Left lung (tissue), 4 donors: ENCODE measurements at regions not wholly inside any gene's neighbourhood (a gene's known extent, or its start where the extent isn't known, plus 50 kb on each side); places are given as distances from the start of the nearest gene placed in this dataset.
A peak's percentile ranks its signal among the peaks of the same experiment; 100 is the strongest.

Experiments used
- ATAC-seq: fragments of 200-7000 bp; cut with Tn5 transposase; one replicate; pipeline ENCODE4 v1.9.1; 2020; ENCODE audit warnings: moderate library complexity
- DNase-seq, 4 donors: peaks; one replicate each; pipeline ENCODE4 v3.0.0-alpha.2; 2013 to 2020
- H3K27ac ChIP-seq, 2 donors: fragments of 200-600 bp; sonication (generic) in 1 of 2; one replicate each; pipeline versions ENCODE4 v1.5.0 to v1.8.0; 2020 to 2021
- H3K27me3 ChIP-seq, 2 donors: fragments of 200-600 bp; sonication (generic) in 1 of 2; one replicate each; pipeline versions ENCODE4 v1.5.0 to v1.8.0; 2020 to 2021
- H3K36me3 ChIP-seq, 2 donors: fragments of 200-600 bp; sonication (generic) in 1 of 2; one replicate each; pipeline versions ENCODE4 v1.5.0 to v1.8.0; 2020 to 2021
- H3K4me1 ChIP-seq, 2 donors: fragments of 200-600 bp; one replicate each; pipeline ENCODE4 v1.8.0; 2021
- H3K4me3 ChIP-seq, 2 donors: fragments of 200-600 bp; sonication (generic) in 1 of 2; one replicate each; pipeline versions ENCODE4 v1.5.0 to v1.8.0; 2020 to 2021; ENCODE audit warnings: mild to moderate bottlenecking in 1 of 2
- H3K9me3 ChIP-seq, 2 donors: fragments of 200-600 bp; sonication (generic) in 1 of 2; one replicate each; pipeline versions ENCODE4 v1.5.0 to v1.8.0; 2020 to 2021
- CTCF ChIP-seq, 2 donors: fragments of 200-600 bp; sonication (generic) in 1 of 2; IDR thresholded peaks; one replicate each; pipeline versions ENCODE4 v1.5.0 to v1.8.0; 2021; ENCODE audit warnings: antibody characterized with exemption in 2 of 2
- intact Hi-C, 2 donors: fragments of 100-400 bp; cut with DNase I; formaldehyde crosslinking; loops; one replicate each; pipeline versions ENCODE4 v1.11.2 to v1.14.2; 2022
- donor health status: DM: no; HTN: yes; CAD: no.
- donor health status: DM: no; HTN: no; CAD: no.

DNA sequence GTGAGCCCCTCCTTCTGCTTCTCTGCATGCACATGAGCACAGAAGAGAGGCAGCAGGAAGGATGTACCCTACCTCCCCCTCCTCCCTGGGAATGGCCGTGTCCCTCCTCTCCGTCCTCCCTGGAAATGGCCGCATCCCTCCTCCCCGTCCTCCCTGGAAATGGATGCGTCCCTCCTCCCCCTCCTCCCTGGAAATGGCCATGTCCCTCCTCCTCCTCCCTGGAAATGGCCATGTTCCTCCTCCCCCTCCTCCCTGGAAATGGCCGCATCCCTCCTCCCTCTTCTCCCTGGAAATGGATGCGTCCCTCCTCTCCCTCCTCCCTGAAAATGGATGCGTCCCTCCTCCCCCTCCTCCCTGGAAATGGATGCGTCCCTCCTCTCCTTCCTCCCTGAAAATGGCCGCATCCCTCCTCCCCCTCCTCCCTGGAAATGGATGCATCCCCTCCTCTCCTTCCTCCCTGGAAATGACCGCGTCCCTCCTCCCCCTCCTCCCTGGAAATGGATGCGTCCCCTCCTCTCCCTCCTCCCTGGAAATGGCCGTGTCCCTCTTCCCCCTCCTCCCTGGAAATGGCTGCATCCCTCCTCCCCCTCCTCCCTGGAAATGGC is 428.6 kb downstream of the AACS start:
- intact Hi-C loops = no loop called here
- TF ChIP-seq CTCF (IDR thresholded peaks at IDR 0.05) = no peak
- H3K36me3 ChIP-seq = no peaks in the 10 kb centered on the region
- H3K4me3 ChIP-seq = no peak overlapping the region
- no peaks in the 10 kb centered on the region for H3K9me3 ChIP-seq
- no peak for DNase-seq
- H3K27ac ChIP-seq = no peak overlapping the region
- no peak for ATAC-seq
- no peaks in the 10 kb centered on the region for H3K4me1 ChIP-seq
- no peaks in the 10 kb centered on the region for H3K27me3 ChIP-seq

DNA sequence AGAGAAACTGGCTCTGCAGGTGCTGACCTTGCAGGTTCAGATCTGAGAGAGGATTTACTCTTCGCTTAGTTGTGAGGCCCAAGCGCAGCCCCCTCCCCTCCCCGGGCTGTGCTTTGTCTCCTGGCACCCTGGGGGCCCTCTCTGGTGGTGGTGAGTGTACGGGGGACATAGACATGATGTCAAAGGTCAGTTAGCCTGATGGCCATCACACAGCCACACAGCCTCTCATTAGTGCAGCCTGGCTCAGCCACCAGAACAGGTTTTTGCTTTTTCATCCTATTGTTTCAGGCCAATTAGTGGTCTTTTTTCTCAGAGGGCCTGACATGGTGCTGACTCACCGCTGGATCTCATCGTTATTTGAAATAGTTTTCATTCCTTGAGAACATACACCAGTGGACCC is 437.9 kb downstream of the AACS start:
- Histone ChIP-seq H3K36me3 (no peaks in the 10 kb centered on the region), H3K9me3 (no peaks in the 10 kb centered on the region), H3K27me3 (no peaks in the 10 kb centered on the region), H3K4me1 (no peaks in the 10 kb centered on the region), H3K27ac (no peak overlapping the region), H3K4me3 (no peak overlapping the region)
- TF ChIP-seq CTCF (IDR thresholded peaks at IDR 0.05) = no peak
- ATAC-seq = no peak
- peak in 1 of 4 donors; percentile 36 for DNase-seq
- intact Hi-C loops = no loop called here

- DNase-seq (no peak), ATAC-seq (no peak)
- Histone ChIP-seq H3K4me1 (no peaks in the 10 kb centered on the region), H3K27me3 (no peaks in the 10 kb centered on the region), H3K27ac (no peak overlapping the region), H3K4me3 (no peak overlapping the region), H3K36me3 (no peaks in the 10 kb centered on the region), H3K9me3 (no peaks in the 10 kb centered on the region)
- TF ChIP-seq CTCF (IDR thresholded peaks at IDR 0.05) = no peak
- intact Hi-C loops = no loop called here
These were observed 444.0 kb downstream of the AACS start for GRCh38 chr12:125509195-125509594.

GRCh38 chr12:125512541-125513298 is 447.5 kb downstream of the AACS start:
- intact Hi-C loops = no loop called here
- Histone ChIP-seq H3K9me3 (no peaks in the 10 kb centered on the region), H3K36me3 (no peaks in the 10 kb centered on the region), H3K27me3 (no peaks in the 10 kb centered on the region), H3K27ac (no peak overlapping the region), H3K4me3 (no peak overlapping the region), H3K4me1 (no peaks in the 10 kb centered on the region)
- no peak for TF ChIP-seq CTCF (IDR thresholded peaks at IDR 0.05)
- ATAC-seq = no peak
- DNase-seq = peak in 1 of 4 donors; percentile 64

- ATAC-seq (no peak), DNase-seq (no peak)
- Histone ChIP-seq H3K9me3 (no peaks in the 10 kb centered on the region), H3K27me3 (no peaks in the 10 kb centered on the region), H3K36me3 (no peaks in the 10 kb centered on the region), H3K4me3 (no peak overlapping the region), H3K4me1 (no peaks in the 10 kb centered on the region), H3K27ac (no peak overlapping the region)
- intact Hi-C loops = no loop called here
- no peak for TF ChIP-seq CTCF (IDR thresholded peaks at IDR 0.05)
These were observed 450.7 kb downstream of the AACS start for GRCh38 chr12:125515887-125516286.
